DLD1 (cell line): ENCODE measurements at regions not wholly inside any gene's neighbourhood (a gene's known extent, or its start where the extent isn't known, plus 50 kb on each side); places are given as distances from the start of the nearest gene placed in this dataset.
"Not testable (repeated sequence)": the region's sequence is repeated elsewhere in the genome, so short reads cannot be mapped to it uniquely, and the experiment has no call there.

Source experiments
- in situ Hi-C: cut with HindIII; loops from 2 replicates; pipeline ENCODE4 v1.10.0; 2017; ENCODE audit warnings: low sequenced_read_pairs

DNA sequence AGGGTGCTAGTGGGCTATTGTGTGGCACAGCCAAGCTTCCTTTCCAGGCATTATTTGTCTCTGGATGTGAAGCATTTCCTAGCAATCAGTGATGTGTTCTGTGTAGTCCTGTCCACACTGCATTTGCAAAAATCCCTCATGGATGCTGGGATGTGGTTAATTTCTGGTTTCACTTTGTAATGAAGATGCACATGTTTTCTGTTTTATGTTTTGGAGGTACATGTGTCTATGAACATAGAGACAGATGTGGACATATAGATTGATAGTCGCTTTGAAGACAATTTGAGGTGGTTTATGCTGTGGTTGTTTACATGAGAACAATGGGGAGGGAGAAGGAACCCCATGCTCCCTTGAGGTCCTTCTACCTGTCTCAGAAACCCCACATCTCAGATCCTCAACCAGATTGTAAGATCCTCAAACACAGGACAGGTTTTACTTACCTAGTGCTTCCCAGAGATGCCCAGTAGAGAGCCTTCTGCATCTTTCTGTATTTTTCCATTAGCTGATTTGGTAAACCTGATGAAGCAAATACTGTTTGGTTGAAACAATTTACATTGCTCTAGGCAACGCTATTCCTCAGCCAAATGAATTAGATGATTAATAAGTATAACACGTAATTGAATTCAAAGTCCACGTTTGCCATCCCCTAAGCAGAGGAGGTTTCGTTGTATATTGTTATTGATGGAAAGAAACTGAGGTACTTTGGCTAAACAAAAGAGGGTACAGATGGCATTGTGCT lies 204.4 kb downstream of the SPP2 start:
- in situ Hi-C loops = no loop called here

DNA sequence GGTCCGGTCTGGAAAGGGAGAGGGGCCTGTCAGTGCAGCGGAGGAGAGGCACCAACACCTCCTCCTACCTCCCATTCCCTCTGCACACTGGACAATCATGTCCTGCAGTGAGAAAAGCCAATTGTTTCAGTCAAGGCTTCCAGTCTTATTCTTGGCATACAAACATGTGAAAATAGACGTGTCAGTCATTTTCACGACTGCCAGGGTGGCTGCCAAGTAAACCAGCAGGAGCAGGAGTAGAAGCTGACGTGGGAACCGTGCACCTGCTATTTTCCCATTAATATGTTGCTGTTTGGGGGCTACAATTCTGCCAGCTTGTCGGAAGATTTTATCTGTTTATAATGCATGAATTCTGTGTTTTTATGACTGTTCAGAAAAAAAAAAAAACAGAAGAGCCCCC lies 202.3 kb downstream of the SPP2 start:
- in situ Hi-C loops = no loop called here

DNA sequence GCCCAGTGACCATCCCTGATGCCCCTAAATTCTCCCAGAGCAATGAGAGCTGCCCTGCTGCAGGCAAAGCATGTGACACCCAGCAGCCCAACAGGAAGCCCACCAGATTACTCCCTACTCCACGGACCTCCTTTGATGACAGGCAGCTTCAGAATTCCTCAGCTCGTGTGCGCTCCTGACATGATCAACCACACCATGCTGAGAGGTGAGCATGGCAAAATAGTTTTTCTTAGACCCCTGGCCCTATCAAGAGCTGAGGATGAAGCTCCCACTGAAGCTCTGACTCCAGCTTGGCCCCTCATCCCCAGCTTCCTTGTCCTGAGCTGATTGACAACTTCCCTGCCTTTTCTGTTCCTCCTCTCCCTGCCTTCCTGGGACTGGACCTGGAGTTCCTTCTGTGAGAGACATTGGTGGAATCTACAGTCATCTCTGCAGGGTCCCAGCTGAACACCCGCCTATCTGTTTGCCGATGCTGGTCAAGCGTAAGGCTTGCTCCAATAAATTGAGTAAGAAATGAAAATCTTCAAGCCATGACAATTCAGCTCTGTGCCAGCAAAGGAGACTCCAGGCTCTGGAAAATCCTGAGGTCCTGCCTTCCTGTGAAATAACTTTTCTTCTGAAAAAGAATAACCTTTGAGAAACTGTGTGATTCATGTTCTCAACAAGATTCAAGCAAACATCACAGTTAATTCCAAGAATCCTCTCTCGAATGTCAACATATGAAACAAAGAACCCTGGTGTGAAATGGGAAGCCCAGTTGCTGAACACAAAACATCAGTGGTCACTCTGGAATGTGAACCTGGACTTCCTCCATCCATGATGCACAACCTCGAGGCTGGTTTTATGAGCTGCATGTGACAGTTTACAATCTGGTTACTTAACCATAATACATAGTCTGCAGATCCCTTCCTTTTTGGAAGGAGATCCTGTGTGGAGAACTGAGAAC lies 201.1 kb downstream of the SPP2 start:
- in situ Hi-C loops = no loop called here

DNA sequence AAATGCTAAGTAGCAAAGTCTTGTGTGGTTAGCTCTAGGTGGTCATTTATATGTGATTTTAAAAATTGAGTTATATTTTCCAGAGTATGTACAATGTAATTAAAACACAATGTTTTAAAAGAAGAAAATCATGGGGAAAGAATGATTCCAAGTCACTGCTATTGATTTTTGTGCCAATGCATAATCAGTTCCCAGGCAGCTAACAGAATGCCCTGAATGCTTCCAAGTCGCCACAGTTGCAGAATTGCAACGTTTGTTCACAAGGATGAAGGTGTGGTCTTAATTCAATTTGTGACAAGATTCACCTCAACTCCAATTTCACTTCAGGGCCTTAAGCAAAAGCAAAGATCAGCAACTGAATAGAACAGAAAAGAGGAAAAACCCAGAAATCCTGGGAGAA lies 200.4 kb downstream of the SPP2 start:
- in situ Hi-C loops = no loop called here

GRCh38 chr2:234249873-234250272 lies 199.4 kb downstream of the SPP2 start:
- in situ Hi-C loops = no loop called here

DNA sequence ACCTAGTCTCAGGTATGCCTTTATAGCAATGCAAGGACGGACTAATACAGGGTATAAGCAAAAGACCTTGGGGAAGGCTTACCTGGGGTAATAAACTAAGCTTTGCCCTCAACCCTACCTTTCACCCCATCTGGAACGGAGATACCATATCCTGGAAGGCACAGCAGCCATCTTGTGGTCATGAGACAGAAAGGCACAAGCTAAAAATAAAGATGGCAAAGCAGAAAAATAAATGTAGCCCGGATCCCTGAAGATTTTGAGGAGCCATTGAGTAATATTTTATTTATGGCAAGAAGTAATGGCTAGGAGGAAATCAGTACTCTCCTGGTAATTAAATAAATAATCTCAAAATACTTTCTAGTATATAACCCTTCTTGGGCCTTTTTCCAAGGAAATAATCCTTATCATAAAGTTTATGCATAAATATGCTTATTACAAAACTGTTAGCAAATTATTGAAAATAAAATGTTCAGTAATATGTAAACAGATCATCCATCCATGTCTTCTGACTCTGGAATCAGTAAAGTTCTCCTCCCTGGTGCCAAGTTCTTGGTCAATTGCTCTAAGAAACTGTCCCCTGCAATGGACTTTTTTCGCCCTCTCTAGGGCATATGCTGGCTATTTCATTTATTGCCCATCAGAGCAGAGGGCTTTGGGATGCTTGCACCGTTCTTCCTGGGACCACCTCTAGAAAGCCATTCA lies 198.7 kb downstream of the SPP2 start:
- in situ Hi-C loops = no loop called here

- in situ Hi-C loops = not testable (repeated sequence)
These were observed 197.8 kb downstream of the SPP2 start for GRCh38 chr2:234248213-234248710.

- in situ Hi-C loops = no loop called here
These were observed 197.1 kb downstream of the SPP2 start for GRCh38 chr2:234247453-234248180.

- in situ Hi-C loops = no loop called here
These were observed 195.4 kb downstream of the SPP2 start for GRCh38 chr2:234245945-234246344.

GRCh38 chr2:234243871-234244565 lies 193.5 kb downstream of the SPP2 start:
- in situ Hi-C loops = no loop called here

DNA sequence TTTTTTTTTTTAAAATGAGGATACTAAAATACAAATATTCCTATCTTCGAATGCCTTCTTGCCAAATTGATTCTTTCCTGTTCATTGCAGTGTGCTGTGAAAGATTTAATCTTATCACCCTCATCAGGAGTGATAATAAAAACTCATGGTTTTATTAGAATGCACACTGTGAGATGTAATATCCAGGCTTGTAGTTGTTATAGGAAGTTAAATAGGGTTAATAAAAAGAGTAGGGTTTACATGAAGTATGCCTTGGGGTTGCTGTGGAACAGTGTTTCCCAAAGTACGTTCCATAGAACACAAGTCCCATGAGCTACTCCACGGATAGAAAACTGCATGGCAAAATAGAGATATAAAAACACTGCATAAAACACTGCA lies 191.9 kb downstream of the SPP2 start:
- in situ Hi-C loops = no loop called here

DNA sequence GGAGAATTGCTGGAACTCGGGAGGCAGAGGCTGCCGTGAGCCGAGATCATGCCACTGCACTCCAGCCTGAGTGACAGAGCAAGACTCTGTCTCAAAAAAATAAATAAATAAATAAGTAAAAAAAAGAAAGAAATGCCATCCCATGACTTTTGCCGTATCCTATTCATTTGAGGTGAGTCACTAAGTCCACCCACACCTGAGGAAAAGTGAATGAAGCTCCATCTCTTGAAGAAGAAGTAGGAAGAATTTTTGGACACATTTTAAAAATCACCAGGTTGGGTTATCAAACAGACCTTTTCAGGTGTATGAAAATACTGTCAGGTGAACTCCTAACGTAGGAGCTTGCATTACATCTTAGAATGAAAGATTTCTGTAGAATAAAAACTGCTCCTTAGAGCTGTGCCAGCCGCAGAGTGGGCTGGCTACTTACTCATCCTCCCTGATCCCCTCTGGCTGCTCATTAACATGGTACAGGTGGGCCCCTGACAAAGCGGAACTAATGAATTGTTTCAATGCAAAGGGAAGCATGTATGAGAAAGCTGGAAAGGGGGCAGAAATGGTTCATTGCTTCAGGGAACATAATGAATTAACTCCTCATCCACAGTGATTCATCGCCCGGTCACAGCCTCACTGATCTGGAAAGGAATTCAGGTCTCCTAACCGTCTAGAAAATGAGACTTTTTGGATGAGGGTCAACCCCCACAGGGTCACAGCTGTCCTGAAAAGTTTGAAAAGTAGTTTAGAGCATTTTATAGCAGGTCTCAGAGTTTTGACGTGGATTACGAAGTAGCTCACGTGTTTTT lies 191.4 kb downstream of the SPP2 start:
- in situ Hi-C loops = no loop called here

DNA sequence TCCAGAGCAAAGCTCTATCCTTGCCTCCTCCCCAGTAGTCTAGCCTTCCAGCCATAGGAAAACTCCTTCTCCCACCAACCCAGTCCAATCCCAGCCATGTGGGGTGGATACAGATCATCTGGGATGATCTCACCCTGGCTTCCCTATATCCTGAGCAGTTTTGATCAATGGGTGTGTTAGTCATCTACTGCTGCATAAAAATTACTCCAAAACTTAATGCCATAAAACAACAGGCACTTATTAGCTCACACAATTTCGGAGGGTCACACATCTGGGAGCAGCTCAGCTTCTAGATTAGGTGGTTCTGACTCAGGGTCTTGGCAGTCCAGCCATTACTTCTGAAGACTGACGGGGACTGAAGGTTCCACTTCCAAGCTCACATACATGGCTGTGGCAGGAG lies 190.4 kb downstream of the SPP2 start:
- in situ Hi-C loops = no loop called here

DNA sequence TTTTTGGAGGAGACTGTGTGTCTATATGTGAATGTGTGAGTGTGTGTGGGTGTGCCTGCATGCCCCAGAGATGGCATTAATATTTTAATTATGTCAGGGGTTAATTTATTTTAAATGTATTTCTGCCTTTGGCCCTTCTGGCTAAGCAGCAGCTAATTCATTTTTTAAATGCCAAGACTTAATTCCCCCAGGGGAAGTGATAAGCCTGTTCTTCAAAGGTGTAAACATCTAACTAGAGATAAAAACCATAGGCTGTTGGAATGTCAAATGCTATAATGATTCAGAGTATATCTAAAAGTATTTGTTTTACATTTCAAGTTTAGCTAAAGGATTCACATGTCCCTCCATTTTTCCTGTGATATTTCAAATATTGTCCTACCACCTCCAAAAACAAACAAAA lies 184.7 kb downstream of the SPP2 start:
- in situ Hi-C loops = no loop called here

DNA sequence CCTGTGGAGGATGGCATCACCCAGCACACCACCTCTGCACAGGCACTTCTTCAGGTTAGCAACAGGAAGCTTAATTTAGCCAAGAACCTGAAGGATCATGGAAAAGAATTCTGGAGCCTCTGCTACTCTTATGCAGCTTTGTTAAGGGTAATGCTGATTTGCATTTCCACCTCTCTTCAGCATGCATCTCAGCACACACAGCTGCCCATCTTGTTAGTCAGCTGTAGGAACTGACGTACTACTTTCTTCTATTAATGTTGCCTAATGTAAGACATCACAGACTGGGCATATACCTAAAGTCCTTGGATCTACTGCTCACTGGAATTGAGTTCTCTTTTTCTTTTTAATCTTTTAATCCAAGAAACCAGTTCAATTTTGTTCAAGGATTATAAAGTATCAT lies 181.0 kb downstream of the SPP2 start:
- in situ Hi-C loops = no loop called here

DNA sequence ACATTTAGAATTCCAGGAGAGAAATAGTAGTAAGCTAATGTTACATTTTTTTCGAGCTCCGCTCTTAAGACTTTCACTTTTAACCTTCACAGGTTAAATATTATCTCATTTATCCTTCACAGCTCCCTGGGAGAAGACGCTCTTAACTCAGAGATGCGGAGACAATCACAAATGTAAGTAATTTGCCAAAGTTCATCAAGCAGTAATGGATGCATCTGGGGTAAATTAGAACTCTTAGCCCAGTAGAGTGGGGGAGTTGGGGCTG lies 168.5 kb downstream of the SPP2 start:
- in situ Hi-C loops = no loop called here

GRCh38 chr2:234218266-234219045 lies 168.0 kb downstream of the SPP2 start:
- in situ Hi-C loops = no loop called here

DNA sequence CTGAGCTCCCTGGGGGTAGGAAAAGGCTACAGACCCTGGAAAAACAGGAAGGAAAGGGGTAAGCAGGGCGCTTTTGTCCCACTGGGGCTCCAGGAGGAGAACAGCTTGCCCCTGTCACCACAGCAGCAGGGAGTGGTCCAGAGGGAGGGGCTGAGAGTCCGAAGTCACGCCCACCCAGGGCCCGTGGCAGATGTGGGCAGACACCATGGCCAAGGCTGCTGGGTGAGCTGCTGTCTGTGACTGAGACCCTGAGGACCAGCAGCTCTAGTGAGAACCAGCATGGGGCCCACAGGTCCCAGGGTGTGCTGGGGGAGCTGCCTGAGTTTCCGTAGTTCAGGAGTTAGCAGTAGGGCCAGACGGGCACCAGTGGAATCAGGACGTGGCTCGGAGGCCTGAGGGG lies 162.0 kb downstream of the SPP2 start:
- in situ Hi-C loops = no loop called here

GRCh38 chr2:234211797-234212196 lies 161.3 kb downstream of the SPP2 start:
- in situ Hi-C loops = no loop called here
